HS-27A (cell line): ENCODE measurements at regions not wholly inside any gene's neighbourhood (a gene's known extent, or its start where the extent isn't known, plus 50 kb on each side); places are given as distances from the start of the nearest gene placed in this dataset.
"Not testable (repeated sequence)": the region's sequence is repeated elsewhere in the genome, so short reads cannot be mapped to it uniquely, and the experiment has no call there.

Experiments
- DNase-seq: peaks from one replicate; pipeline ENCODE4 v3.0.0-alpha.2; 2012; ENCODE audit warnings: low read depth, missing footprints

GRCh38 chr6:106884576-106884975 lies 90.0 kb downstream of the CD24 start:
- DNase-seq: no peak

- DNase-seq: no peak
Measured at GRCh38 chr6:106883808-106884262, 90.7 kb downstream of the CD24 start.

GRCh38 chr6:106882601-106883518 lies 91.7 kb downstream of the CD24 start:
- no peak for DNase-seq

- DNase-seq: no peak
Measured at GRCh38 chr6:106882138-106882537, 92.4 kb downstream of the CD24 start.

GRCh38 chr6:106880952-106881351 lies 93.6 kb downstream of the CD24 start:
- no peak for DNase-seq

- DNase-seq: no peak
Measured at GRCh38 chr6:106875782-106876321, 98.7 kb downstream of the CD24 start.

GRCh38 chr6:106874481-106874880 lies 100.0 kb downstream of the CD24 start:
- no peak for DNase-seq

- DNase-seq: no peak
Measured at GRCh38 chr6:106872049-106872448, 102.5 kb downstream of the CD24 start.

- DNase-seq: no peak
Measured at GRCh38 chr6:106870824-106871717, 103.5 kb downstream of the CD24 start.

GRCh38 chr6:106870069-106870468 lies 104.5 kb downstream of the CD24 start:
- peak; percentile 45 for DNase-seq

GRCh38 chr6:106869203-106869602 lies 105.3 kb downstream of the CD24 start:
- no peak for DNase-seq

GRCh38 chr6:106866875-106867658 lies 107.5 kb downstream of the CD24 start:
- DNase-seq: no peak

- no peak for DNase-seq
Measured at GRCh38 chr6:106862858-106863257, 111.7 kb downstream of the CD24 start.

GRCh38 chr6:106860940-106861339 lies 113.6 kb downstream of the CD24 start:
- no peak for DNase-seq

GRCh38 chr6:106858653-106859092 lies 115.9 kb downstream of the CD24 start:
- DNase-seq: no peak

- DNase-seq: no peak
Measured at GRCh38 chr6:106857771-106858652, 116.5 kb downstream of the CD24 start.

- DNase-seq: not testable (repeated sequence)
Measured at GRCh38 chr6:106857310-106857709, 117.2 kb downstream of the CD24 start.

GRCh38 chr6:106856227-106856874 lies 118.2 kb downstream of the CD24 start:
- no peak for DNase-seq

- no peak for DNase-seq
Measured at GRCh38 chr6:106855117-106855516, 119.4 kb downstream of the CD24 start.
